ENCODE measurements at regions not wholly inside any gene's neighbourhood (a gene's known extent, or its start where the extent isn't known, plus 50 kb on each side); places are given as distances from the start of the nearest gene placed in this dataset.

- no peaks in the 10 kb centered on the region for H3K36me3 ChIP-seq
- no peaks in the 10 kb centered on the region for H3K4me1 ChIP-seq (ENCODE audit: control insufficient read depth in 1 of 2, insufficient read depth in 1 of 2, low read depth in 1 of 2, low read length in 1 of 2)
- no peak overlapping the region for H3K27ac ChIP-seq
- no peaks in the 10 kb centered on the region for H3K27me3 ChIP-seq
- no peak for TF ChIP-seq CTCF (IDR thresholded peaks at IDR 0.05)
- H3K4me3 ChIP-seq (ENCODE audit: low read depth in 1 of 2, low read length in 1 of 2), result no peak overlapping the region
- H3K9me3 ChIP-seq, result peaks cover 8% of the 10 kb centered on the region
These were observed 90.1 kb downstream of the ZNF365 start for GRCh38 chr10:62464308-62464707.

GRCh38 chr10:62466590-62466989 is 92.4 kb downstream of the ZNF365 start:
- Histone ChIP-seq H3K9me3 (peaks cover 8% of the 10 kb centered on the region), H3K4me1 (ENCODE audit: control insufficient read depth in 1 of 2, insufficient read depth in 1 of 2, low read depth in 1 of 2, low read length in 1 of 2) (no peaks in the 10 kb centered on the region), H3K27me3 (no peaks in the 10 kb centered on the region), H3K36me3 (no peaks in the 10 kb centered on the region), H3K4me3 (ENCODE audit: low read depth in 1 of 2, low read length in 1 of 2) (no peak overlapping the region), H3K27ac (no peak overlapping the region)
- TF ChIP-seq CTCF (IDR thresholded peaks at IDR 0.05), result no peak

- Histone ChIP-seq H3K27ac (no peak overlapping the region), H3K27me3 (no peaks in the 10 kb centered on the region), H3K36me3 (no peaks in the 10 kb centered on the region), H3K4me1 (ENCODE audit: control insufficient read depth in 1 of 2, insufficient read depth in 1 of 2, low read depth in 1 of 2, low read length in 1 of 2) (no peaks in the 10 kb centered on the region), H3K4me3 (ENCODE audit: low read depth in 1 of 2, low read length in 1 of 2) (no peak overlapping the region), H3K9me3 (peaks cover 8% of the 10 kb centered on the region)
- TF ChIP-seq CTCF (IDR thresholded peaks at IDR 0.05), result no peak
These were observed 93.4 kb downstream of the ZNF365 start for GRCh38 chr10:62467527-62467926.

GRCh38 chr10:62471711-62472110 is 97.5 kb downstream of the ZNF365 start:
- H3K27me3 ChIP-seq, result no peaks in the 10 kb centered on the region
- no peaks in the 10 kb centered on the region for H3K9me3 ChIP-seq
- H3K36me3 ChIP-seq, result no peaks in the 10 kb centered on the region
- H3K4me3 ChIP-seq (ENCODE audit: low read depth in 1 of 2, low read length in 1 of 2), result no peak overlapping the region
- TF ChIP-seq CTCF (IDR thresholded peaks at IDR 0.05), result no peak
- no peaks in the 10 kb centered on the region for H3K4me1 ChIP-seq (ENCODE audit: control insufficient read depth in 1 of 2, insufficient read depth in 1 of 2, low read depth in 1 of 2, low read length in 1 of 2)
- no peak overlapping the region for H3K27ac ChIP-seq

- Histone ChIP-seq H3K27me3 (no peaks in the 10 kb centered on the region), H3K9me3 (no peaks in the 10 kb centered on the region), H3K4me3 (ENCODE audit: low read depth in 1 of 2, low read length in 1 of 2) (no peak overlapping the region), H3K27ac (no peak overlapping the region), H3K4me1 (ENCODE audit: control insufficient read depth in 1 of 2, insufficient read depth in 1 of 2, low read depth in 1 of 2, low read length in 1 of 2) (no peaks in the 10 kb centered on the region), H3K36me3 (no peaks in the 10 kb centered on the region)
- TF ChIP-seq CTCF (IDR thresholded peaks at IDR 0.05), result no peak
These were observed 99.1 kb downstream of the ZNF365 start for GRCh38 chr10:62473241-62473640.

- no peaks in the 10 kb centered on the region for H3K9me3 ChIP-seq
- no peaks in the 10 kb centered on the region for H3K27me3 ChIP-seq
- peaks cover 0 to 2% of the 10 kb centered on the region in 2 experiments for H3K4me1 ChIP-seq (ENCODE audit: control insufficient read depth in 1 of 2, insufficient read depth in 1 of 2, low read depth in 1 of 2, low read length in 1 of 2)
- no peak for TF ChIP-seq CTCF (IDR thresholded peaks at IDR 0.05)
- H3K36me3 ChIP-seq, result no peaks in the 10 kb centered on the region
- no peak overlapping the region for H3K27ac ChIP-seq
- no peak overlapping the region for H3K4me3 ChIP-seq (ENCODE audit: low read depth in 1 of 2, low read length in 1 of 2)
These were observed 101.4 kb downstream of the ZNF365 start for GRCh38 chr10:62475551-62475950.

Measured in neutrophil (primary cell).